Stimulated activated effector memory CD8-positive, alpha-beta T cell treated with anti-CD3 and anti-CD28 coated beads, Interleukin-12 subunit alpha, Interleukin-12 subunit beta, amount 100 ng/mL, for 72 hours (primary cell): ENCODE measurements at regions not wholly inside any gene's neighbourhood (a gene's known extent, or its start where the extent isn't known, plus 50 kb on each side); places are given as distances from the start of the nearest gene placed in this dataset.

Experiments used
- ATAC-seq: fragments of 150-1000 bp; cut with Tn5 transposase; 2 replicates; pipeline ENCODE4 v1.10.0; 2021
- DNase-seq, 2 donors: peaks; one replicate each; pipeline ENCODE4 v3.0.0; 2021 to 2022; ENCODE audit warnings: low spot score in 2 of 2
- H3K27ac Mint-ChIP-seq: one replicate; pipeline ENCODE4 v1.8.0; 2022; ENCODE audit warnings: mild to moderate bottlenecking, mixed read lengths
- H3K36me3 Mint-ChIP-seq: one replicate; pipeline ENCODE4 v1.8.0; 2022; ENCODE audit warnings: mild to moderate bottlenecking, mixed read lengths
- H3K4me1 Mint-ChIP-seq: one replicate; pipeline ENCODE4 v1.8.0; 2022; ENCODE audit warnings: mixed read lengths
- H3K4me3 Mint-ChIP-seq: one replicate; pipeline ENCODE4 v1.8.0; 2022; ENCODE audit warnings: mild to moderate bottlenecking, mixed read lengths
- H3K9me3 Mint-ChIP-seq: one replicate; pipeline ENCODE4 v1.8.0; 2022; ENCODE audit warnings: mixed read lengths

- Mint-ChIP-seq H3K9me3 (peaks cover 6% of the 10 kb centered on the region), H3K4me1 (no peaks in the 10 kb centered on the region), H3K27ac (no peak overlapping the region), H3K36me3 (no peaks in the 10 kb centered on the region), H3K4me3 (no peak overlapping the region)
- DNase-seq: no peak
- no peak for ATAC-seq
Measured at GRCh38 chr4:130306566-130306965, 1210.6 kb downstream of the C4orf33 start.

DNA sequence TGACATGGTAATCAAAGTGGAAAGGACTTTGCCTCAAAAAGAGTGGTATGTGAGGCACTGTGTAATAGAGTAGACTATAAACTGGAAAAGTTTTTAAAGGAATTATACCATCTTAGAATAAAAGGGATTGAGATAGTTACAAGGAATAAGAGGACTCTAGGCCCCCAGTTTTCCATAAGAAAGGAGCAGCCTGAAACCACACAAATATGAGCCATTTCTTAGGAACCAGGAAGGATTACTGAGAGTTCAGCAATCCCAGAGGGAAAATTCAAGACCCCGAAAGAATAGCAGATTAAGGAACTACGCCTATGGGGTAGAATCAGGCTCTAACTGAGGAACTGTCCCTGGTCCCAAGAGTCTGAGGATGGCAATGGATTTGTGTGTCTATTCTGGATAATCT is 1213.3 kb downstream of the C4orf33 start:
- Mint-ChIP-seq H3K36me3 (no peaks in the 10 kb centered on the region), H3K4me1 (no peaks in the 10 kb centered on the region), H3K4me3 (no peak overlapping the region), H3K9me3 (peaks cover 2% of the 10 kb centered on the region), H3K27ac (no peak overlapping the region)
- no peak for ATAC-seq
- DNase-seq: no peak

DNA sequence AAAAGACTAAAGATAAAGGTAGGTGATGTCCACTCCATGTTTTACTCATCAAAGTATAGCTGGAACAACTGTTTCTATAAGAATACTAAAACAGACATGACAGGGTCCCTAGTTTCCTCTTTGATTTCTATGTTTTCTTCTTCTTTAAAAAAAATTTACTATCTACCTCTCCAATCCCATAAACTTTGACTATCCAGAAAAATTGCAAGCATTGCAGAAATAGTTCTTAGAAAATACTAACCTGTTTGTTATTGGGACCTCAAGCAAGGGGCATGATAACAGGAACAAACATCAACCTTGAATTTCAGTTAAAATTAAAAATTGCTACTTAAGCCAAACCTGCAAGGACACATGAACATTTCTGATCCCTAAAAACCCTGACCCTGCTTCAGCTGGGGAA is 1226.5 kb downstream of the C4orf33 start:
- H3K9me3 Mint-ChIP-seq: peaks cover 8% of the 10 kb centered on the region
- no peak for ATAC-seq
- no peaks in the 10 kb centered on the region for H3K36me3 Mint-ChIP-seq

GRCh38 chr4:130329036-130329435 is 1233.1 kb downstream of the C4orf33 start:
- DNase-seq (no peak), ATAC-seq (no peak)
- Mint-ChIP-seq H3K9me3 (peaks cover 4% of the 10 kb centered on the region), H3K4me3 (no peak overlapping the region), H3K4me1 (no peaks in the 10 kb centered on the region), H3K27ac (no peak overlapping the region), H3K36me3 (no peaks in the 10 kb centered on the region)

More for the DNA sequence above, 1226.5 kb downstream of the C4orf33 start:
- DNase-seq: no peak
- Mint-ChIP-seq H3K27ac (no peak overlapping the region), H3K4me1 (no peaks in the 10 kb centered on the region), H3K4me3 (no peak overlapping the region)

DNA sequence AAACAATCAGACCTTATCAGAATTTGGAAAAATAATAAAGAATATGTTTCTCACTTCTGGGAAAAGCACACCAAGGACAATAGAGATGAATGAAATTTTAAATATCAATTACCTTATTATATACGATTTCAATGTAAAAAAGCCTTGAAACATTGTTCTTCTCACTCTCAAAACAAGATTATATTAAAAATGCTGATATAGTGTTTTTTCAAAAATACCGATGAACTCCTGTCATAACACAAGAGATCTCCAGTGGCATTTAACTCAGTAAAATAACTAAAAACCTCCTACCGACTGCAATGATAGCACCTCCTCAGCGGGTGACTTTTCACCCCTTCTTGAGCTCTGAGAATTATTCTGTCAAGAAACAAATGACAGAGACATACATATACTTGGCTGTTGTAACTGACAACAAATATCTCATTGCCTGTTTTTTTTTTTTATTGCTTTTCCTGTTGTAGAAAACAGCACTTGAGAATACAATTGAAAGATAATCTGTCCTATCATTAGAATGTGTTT is 1237.3 kb downstream of the C4orf33 start:
- ATAC-seq (no peak), DNase-seq (no peak)
- Mint-ChIP-seq H3K27ac (no peak overlapping the region), H3K9me3 (peaks cover 12% of the 10 kb centered on the region), H3K4me1 (no peaks in the 10 kb centered on the region), H3K36me3 (no peaks in the 10 kb centered on the region), H3K4me3 (no peak overlapping the region)

DNA sequence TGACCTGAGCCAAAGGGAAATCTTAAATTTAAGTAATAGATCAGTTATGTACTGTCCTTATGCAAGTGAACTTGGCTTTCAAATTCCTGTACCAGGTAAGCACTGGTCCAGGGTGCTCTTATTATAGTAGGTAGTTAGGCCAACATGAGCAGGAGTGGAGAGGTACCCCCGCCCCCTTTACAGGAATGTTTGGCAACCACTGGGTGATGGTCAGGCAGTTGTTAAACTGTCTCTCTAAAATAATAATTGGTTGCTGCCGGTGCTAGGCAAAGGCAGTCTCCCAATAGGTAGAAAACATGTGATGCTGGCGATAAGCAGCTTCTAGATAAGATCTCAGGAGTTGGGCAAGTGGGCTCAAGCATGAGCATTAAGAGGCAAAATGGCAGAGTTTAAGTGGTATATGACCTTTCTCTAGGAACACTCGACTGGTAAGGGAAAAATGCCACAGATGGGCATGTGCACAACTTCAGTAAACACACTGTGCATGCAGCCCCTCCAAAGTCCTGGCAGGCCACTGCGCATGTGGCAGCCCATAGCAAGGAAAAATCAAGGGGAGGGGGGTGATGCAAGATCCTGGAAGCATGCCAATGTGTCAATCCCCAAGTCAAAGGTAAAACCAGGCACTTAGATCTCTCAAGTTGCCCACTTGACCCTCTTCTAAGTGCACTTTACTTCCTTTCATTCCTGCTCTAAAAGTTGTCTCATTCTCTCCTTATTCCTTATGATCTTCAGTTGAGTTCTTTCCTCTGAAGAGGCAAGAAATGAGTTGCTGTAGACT is 1239.7 kb downstream of the C4orf33 start:
- Mint-ChIP-seq H3K36me3 (no peaks in the 10 kb centered on the region), H3K4me1 (no peaks in the 10 kb centered on the region), H3K4me3 (no peak overlapping the region), H3K27ac (no peak overlapping the region), H3K9me3 (peaks cover 13% of the 10 kb centered on the region)
- ATAC-seq (no peak), DNase-seq (no peak)

DNA sequence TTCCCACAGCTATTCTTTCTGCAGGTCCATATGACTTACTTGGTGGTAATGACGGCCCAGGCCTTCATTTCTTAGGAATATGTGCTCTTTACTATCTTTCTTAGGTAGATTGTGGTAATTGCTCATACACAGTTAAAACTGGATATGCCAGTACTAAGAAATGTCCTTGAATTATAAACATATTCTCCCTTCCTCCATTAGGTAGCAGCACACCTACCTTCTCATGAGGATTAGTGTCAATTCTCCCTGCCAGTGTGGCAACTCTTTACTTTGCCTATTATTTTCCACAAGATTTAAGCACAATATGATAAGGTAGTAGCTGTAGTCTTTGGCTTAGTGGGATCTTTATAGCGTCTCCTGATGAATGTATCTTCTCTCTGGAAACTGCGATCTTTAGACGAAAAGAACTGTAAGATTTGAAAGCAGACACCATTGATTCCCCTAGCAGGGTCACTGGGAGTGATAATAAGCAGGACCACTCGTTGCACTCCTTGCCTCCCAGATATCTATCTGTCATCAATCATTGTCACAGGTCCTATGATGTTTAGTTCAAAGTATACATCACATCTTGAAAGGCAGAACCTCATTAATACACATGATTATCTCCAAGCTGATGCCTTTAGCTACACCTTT is 1240.7 kb downstream of the C4orf33 start:
- DNase-seq: no peak
- Mint-ChIP-seq H3K36me3 (no peaks in the 10 kb centered on the region), H3K9me3 (peaks cover 11% of the 10 kb centered on the region), H3K4me1 (no peaks in the 10 kb centered on the region), H3K27ac (no peak overlapping the region), H3K4me3 (no peak overlapping the region)
- ATAC-seq: no peak

GRCh38 chr4:130338851-130339250 is 1242.9 kb downstream of the C4orf33 start:
- no peak overlapping the region for H3K27ac Mint-ChIP-seq
- H3K4me3 Mint-ChIP-seq: no peak overlapping the region
- DNase-seq: no peak
- no peaks in the 10 kb centered on the region for H3K36me3 Mint-ChIP-seq
- H3K4me1 Mint-ChIP-seq: no peaks in the 10 kb centered on the region
- ATAC-seq: no peak
- peaks cover 11% of the 10 kb centered on the region for H3K9me3 Mint-ChIP-seq

DNA sequence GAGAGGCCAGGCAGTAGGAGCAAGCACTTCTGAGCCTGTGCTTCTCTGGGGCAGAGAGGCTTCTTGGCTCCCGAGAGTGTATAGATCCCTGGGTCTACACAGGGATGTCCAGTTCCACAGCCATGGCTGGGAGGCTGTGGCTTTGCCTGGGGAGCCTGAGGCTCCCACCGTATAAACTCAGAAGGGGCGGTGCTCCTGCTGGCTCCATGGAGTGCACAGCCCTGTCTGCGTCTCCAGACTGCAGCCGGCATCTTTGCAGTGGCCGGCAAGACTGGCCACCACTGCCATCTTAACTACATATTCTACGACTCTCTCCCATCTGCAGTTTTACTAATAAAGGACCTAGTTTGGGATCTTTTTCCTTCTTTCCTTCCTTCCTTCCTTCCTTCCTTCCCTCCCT is 1253.8 kb downstream of the C4orf33 start:
- DNase-seq: no peak
- Mint-ChIP-seq H3K4me1 (no peaks in the 10 kb centered on the region), H3K4me3 (no peak overlapping the region), H3K9me3 (peaks cover 5% of the 10 kb centered on the region), H3K36me3 (no peaks in the 10 kb centered on the region), H3K27ac (no peak overlapping the region)
- ATAC-seq: peak; percentile 24

- ATAC-seq (no peak), DNase-seq (no peak)
- Mint-ChIP-seq H3K36me3 (no peaks in the 10 kb centered on the region), H3K27ac (no peak overlapping the region), H3K9me3 (peaks cover 5% of the 10 kb centered on the region), H3K4me1 (no peaks in the 10 kb centered on the region), H3K4me3 (no peak overlapping the region)
Measured at GRCh38 chr4:130356873-130357272, 1260.9 kb downstream of the C4orf33 start.

DNA sequence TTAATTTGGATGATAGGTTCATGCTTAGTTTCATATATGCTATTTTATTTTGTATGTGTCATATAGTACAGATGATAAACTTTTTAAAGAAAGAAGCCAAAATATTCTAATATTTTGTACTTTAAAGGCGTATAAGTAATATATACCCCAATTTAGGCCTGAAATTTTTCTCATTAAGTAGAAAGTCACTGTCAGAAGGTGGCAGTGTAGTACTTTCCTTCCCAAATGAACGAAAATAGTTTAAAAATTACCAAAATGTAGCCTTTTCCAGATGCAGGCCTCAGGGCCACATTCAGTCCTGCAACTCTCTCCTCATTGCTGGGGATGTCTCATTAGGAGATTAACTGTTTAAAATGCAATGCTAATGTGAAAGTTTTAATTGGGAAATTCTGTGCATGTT is 1263.6 kb downstream of the C4orf33 start:
- Mint-ChIP-seq H3K4me3 (no peak overlapping the region), H3K9me3 (peaks cover 5% of the 10 kb centered on the region), H3K4me1 (no peaks in the 10 kb centered on the region), H3K27ac (no peak overlapping the region), H3K36me3 (no peaks in the 10 kb centered on the region)
- no peak for DNase-seq
- ATAC-seq: no peak

DNA sequence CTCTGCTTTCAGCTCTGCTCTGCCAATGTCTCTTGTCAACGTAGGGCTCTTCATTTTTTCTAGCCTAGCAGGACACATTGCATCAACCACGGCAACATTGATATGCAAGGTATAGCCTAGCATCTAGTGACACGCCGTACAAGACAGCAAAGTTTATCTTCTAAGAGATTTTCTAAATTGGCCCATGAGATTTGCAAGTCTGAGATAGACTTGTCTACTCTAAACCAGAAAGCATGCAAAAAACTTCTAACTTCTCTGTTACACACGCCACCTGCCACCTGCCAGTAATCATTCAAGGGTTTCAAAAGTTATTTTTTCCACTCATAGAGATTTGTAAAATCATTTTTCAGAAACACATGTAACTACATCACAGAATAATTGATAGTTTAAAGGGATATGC is 1265.7 kb downstream of the C4orf33 start:
- no peaks in the 10 kb centered on the region for H3K4me1 Mint-ChIP-seq
- H3K27ac Mint-ChIP-seq: no peak overlapping the region
- no peaks in the 10 kb centered on the region for H3K36me3 Mint-ChIP-seq
- no peak overlapping the region for H3K4me3 Mint-ChIP-seq
- no peak for ATAC-seq
- DNase-seq: no peak
- peaks cover 12% of the 10 kb centered on the region for H3K9me3 Mint-ChIP-seq

- Mint-ChIP-seq H3K4me3 (no peak overlapping the region), H3K27ac (no peak overlapping the region), H3K9me3 (peaks cover 18% of the 10 kb centered on the region), H3K36me3 (no peaks in the 10 kb centered on the region), H3K4me1 (no peaks in the 10 kb centered on the region)
- DNase-seq (no peak), ATAC-seq (no peak)
Measured at GRCh38 chr4:130368668-130369067, 1272.7 kb downstream of the C4orf33 start.

DNA sequence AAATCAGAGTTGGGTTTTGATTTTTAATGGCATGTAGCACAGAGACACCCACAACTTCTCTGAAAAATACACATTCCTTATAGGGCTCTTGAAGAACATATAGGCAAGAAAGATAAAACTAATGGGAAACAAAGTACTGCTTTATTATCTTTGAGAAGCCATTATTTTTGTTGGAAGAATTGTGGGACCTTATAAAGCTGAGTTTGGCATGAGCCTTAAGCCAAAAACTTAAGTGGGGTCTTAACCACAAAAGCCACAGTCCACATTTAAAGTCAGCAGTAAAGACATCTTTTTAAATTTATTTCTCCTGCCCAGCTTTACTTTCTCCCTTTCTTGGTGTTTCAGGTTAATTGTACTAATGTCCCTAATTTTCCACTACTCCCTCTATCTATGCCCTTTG is 1297.3 kb downstream of the C4orf33 start:
- ATAC-seq (no peak), DNase-seq (no peak)
- Mint-ChIP-seq H3K4me3 (no peak overlapping the region), H3K9me3 (peaks cover 15% of the 10 kb centered on the region), H3K27ac (no peak overlapping the region), H3K36me3 (no peaks in the 10 kb centered on the region), H3K4me1 (no peaks in the 10 kb centered on the region)

DNA sequence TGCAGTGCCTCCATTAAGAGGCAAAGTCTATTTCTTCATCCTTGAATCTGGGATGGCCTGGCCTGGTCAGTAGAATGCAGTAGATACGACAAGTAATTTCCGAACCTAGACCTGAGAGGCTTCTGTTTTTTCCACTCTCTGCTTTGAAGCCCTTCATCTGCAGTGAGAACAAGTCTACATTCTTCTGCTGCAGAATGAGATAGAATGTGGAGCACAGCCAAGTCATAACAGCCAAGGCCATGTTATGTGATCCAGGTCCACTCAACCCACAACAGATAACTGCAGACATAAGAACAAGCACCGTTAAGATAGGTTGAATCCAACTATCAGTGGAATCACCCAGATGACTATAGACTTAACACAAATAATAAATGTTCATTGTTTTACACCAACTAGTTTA is 1297.7 kb downstream of the C4orf33 start:
- DNase-seq (no peak), ATAC-seq (no peak)
- Mint-ChIP-seq H3K27ac (no peak overlapping the region), H3K4me3 (no peak overlapping the region), H3K9me3 (peaks cover 15% of the 10 kb centered on the region), H3K36me3 (no peaks in the 10 kb centered on the region), H3K4me1 (no peaks in the 10 kb centered on the region)

GRCh38 chr4:130395871-130396270 is 1299.9 kb downstream of the C4orf33 start:
- Mint-ChIP-seq H3K9me3 (peaks cover 19% of the 10 kb centered on the region), H3K27ac (no peak overlapping the region), H3K4me1 (no peaks in the 10 kb centered on the region), H3K4me3 (no peak overlapping the region), H3K36me3 (no peaks in the 10 kb centered on the region)
- DNase-seq (no peak), ATAC-seq (no peak)
